Liver (tissue), 3 donors: ENCODE measurements at regions not wholly inside any gene's neighbourhood (a gene's known extent, or its start where the extent isn't known, plus 50 kb on each side); places are given as distances from the start of the nearest gene placed in this dataset.

Experiments
- HNF4G ChIP-seq: IDR thresholded peaks from 2 replicates; pipeline ENCODE4 v1.6.1; 2016; ENCODE audit warnings: antibody characterized with exemption
- TAF1 ChIP-seq: conservative IDR thresholded peaks from 2 replicates; pipeline ENCODE4 v1.6.1; 2016; ENCODE audit warnings: antibody characterized with exemption, mild to moderate bottlenecking
- TF ChIP-seq, protein P1 (sequence below): fragments of 150-350 bp; IDR thresholded peaks from 2 replicates; pipeline ENCODE4 v1.5.1; 2017; ENCODE audit warnings: improper control_type of control experiment, low read depth, low read length; ENCODE audit not compliant: missing input control
- TF ChIP-seq, protein P2 (sequence below): IDR thresholded peaks from 2 replicates; pipeline ENCODE4 v1.6.1; 2016; ENCODE audit warnings: antibody characterized with exemption, mild to moderate bottlenecking
- TF ChIP-seq, protein P3 (sequence below): IDR thresholded peaks from 2 replicates; pipeline ENCODE4 v1.6.1; 2016; ENCODE audit warnings: antibody characterized with exemption
- donor health status: healthy.
- donor health status: healthy.

DNA sequence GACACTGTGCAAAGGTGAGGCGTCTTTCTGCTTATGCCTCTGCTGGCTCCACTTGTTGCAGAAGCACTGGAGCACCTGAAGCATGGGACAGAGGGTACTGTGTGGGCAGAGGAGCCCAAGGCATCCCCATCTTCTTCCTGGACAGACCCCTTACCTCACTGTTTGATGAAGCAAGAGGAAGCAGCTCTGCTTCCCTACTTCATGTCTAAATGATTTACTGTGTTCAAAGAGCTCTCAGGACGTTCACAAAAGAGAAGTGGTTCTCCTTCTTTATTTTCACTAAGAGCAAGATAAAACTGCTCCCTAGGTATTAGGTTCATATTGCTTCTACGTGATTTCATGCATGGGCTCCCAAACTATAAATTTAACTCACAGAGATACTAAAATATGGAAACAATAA is 1635.4 kb upstream of the SLC10A2 start:
- TF ChIP-seq TAF1 (no peak), HNF4G (no peak)
- TF ChIP-seq, protein P1, sequence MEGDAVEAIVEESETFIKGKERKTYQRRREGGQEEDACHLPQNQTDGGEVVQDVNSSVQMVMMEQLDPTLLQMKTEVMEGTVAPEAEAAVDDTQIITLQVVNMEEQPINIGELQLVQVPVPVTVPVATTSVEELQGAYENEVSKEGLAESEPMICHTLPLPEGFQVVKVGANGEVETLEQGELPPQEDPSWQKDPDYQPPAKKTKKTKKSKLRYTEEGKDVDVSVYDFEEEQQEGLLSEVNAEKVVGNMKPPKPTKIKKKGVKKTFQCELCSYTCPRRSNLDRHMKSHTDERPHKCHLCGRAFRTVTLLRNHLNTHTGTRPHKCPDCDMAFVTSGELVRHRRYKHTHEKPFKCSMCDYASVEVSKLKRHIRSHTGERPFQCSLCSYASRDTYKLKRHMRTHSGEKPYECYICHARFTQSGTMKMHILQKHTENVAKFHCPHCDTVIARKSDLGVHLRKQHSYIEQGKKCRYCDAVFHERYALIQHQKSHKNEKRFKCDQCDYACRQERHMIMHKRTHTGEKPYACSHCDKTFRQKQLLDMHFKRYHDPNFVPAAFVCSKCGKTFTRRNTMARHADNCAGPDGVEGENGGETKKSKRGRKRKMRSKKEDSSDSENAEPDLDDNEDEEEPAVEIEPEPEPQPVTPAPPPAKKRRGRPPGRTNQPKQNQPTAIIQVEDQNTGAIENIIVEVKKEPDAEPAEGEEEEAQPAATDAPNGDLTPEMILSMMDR, result no peak
- TF ChIP-seq, protein P2, sequence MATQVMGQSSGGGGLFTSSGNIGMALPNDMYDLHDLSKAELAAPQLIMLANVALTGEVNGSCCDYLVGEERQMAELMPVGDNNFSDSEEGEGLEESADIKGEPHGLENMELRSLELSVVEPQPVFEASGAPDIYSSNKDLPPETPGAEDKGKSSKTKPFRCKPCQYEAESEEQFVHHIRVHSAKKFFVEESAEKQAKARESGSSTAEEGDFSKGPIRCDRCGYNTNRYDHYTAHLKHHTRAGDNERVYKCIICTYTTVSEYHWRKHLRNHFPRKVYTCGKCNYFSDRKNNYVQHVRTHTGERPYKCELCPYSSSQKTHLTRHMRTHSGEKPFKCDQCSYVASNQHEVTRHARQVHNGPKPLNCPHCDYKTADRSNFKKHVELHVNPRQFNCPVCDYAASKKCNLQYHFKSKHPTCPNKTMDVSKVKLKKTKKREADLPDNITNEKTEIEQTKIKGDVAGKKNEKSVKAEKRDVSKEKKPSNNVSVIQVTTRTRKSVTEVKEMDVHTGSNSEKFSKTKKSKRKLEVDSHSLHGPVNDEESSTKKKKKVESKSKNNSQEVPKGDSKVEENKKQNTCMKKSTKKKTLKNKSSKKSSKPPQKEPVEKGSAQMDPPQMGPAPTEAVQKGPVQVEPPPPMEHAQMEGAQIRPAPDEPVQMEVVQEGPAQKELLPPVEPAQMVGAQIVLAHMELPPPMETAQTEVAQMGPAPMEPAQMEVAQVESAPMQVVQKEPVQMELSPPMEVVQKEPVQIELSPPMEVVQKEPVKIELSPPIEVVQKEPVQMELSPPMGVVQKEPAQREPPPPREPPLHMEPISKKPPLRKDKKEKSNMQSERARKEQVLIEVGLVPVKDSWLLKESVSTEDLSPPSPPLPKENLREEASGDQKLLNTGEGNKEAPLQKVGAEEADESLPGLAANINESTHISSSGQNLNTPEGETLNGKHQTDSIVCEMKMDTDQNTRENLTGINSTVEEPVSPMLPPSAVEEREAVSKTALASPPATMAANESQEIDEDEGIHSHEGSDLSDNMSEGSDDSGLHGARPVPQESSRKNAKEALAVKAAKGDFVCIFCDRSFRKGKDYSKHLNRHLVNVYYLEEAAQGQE, result no peak
- TF ChIP-seq, protein P3, sequence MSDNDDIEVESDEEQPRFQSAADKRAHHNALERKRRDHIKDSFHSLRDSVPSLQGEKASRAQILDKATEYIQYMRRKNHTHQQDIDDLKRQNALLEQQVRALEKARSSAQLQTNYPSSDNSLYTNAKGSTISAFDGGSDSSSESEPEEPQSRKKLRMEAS, result no peak
